Transverse colon (tissue), 4 donors: ENCODE measurements at regions not wholly inside any gene's neighbourhood (a gene's known extent, or its start where the extent isn't known, plus 50 kb on each side); places are given as distances from the start of the nearest gene placed in this dataset.

Experiments
- POLR2A ChIP-seq: fragments of 450-650 bp; IDR thresholded peaks from one replicate; pipeline ENCODE4 v1.6.1; 2016; ENCODE audit warnings: antibody characterized with exemption, mild to moderate bottlenecking, moderate library complexity
- POLR2AphosphoS5 ChIP-seq, 3 donors: sonication (generic); formaldehyde crosslinking; IDR thresholded peaks; one replicate each; pipeline ENCODE4 v1.6.1; 2016; ENCODE audit warnings: antibody characterized with exemption in 3 of 3
- TF ChIP-seq, protein P1 (sequence below), 5 experiments: fragments of 200-600 bp in 3 of 5; fragments of 450-650 bp in 2 of 5; sonication (generic) in 3 of 5; IDR thresholded peaks; 1 replicate in 2 of 5; 2 replicates in 3 of 5; pipeline ENCODE4 v1.5.1; 2016 to 2017; ENCODE audit warnings: antibody characterized with exemption in 5 of 5, inconsistent platforms in 3 of 5, mild to moderate bottlenecking in 2 of 5, moderate library complexity in 1 of 5

DNA sequence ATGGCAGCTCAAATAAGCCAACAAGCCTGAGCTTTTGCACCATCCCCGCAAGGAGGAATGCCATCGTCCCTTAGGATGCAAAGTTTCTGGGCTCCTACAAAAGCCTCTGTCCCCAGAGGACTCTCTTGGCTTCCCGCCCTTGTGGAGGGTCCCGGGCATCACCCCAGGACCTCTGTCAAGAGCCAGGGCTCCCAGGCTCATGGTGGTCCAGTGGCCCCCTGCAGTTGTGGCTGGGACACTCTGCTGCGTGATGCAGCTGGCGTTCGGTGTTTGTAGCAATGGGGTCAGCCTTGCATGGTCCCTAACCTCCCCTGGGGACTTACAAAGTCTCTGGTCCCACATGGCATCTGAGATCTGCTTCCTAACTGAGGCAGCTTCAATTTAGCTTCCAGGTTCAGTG is 104.7 kb downstream of the RIPK4 start:
- TF ChIP-seq, protein P1, sequence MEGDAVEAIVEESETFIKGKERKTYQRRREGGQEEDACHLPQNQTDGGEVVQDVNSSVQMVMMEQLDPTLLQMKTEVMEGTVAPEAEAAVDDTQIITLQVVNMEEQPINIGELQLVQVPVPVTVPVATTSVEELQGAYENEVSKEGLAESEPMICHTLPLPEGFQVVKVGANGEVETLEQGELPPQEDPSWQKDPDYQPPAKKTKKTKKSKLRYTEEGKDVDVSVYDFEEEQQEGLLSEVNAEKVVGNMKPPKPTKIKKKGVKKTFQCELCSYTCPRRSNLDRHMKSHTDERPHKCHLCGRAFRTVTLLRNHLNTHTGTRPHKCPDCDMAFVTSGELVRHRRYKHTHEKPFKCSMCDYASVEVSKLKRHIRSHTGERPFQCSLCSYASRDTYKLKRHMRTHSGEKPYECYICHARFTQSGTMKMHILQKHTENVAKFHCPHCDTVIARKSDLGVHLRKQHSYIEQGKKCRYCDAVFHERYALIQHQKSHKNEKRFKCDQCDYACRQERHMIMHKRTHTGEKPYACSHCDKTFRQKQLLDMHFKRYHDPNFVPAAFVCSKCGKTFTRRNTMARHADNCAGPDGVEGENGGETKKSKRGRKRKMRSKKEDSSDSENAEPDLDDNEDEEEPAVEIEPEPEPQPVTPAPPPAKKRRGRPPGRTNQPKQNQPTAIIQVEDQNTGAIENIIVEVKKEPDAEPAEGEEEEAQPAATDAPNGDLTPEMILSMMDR (IDR thresholded peaks at IDR 0.05) = no peak
- TF ChIP-seq POLR2AphosphoS5 (IDR thresholded peaks at IDR 0.05) (no peak), POLR2A (no peak)
